Globus pallidus (tissue), 1 donor: ENCODE measurements at regions not wholly inside any gene's neighbourhood (a gene's known extent, or its start where the extent isn't known, plus 50 kb on each side); places are given as distances from the start of the nearest gene placed in this dataset.
A peak's percentile ranks its signal among the peaks of the same experiment; 100 is the strongest.

Experiments
- DNase-seq: peaks from one replicate; pipeline ENCODE4 v3.0.0-alpha.2; 2015; ENCODE audit warnings: low spot score

GRCh38 chr6:106035655-106036054 lies 50.5 kb upstream of the PRDM1 start:
- no peak for DNase-seq

- no peak for DNase-seq
Observed at GRCh38 chr6:106033806-106034205, 52.3 kb upstream of the PRDM1 start.

GRCh38 chr6:106027758-106028157 lies 58.4 kb upstream of the PRDM1 start:
- DNase-seq = no peak

- no peak for DNase-seq
Observed at GRCh38 chr6:106026748-106027715, 59.1 kb upstream of the PRDM1 start.

- DNase-seq = no peak
Observed at GRCh38 chr6:106025655-106026054, 60.5 kb upstream of the PRDM1 start.

- DNase-seq = no peak
Observed at GRCh38 chr6:106022801-106023200, 63.3 kb upstream of the PRDM1 start.

GRCh38 chr6:106017454-106017853 lies 68.7 kb upstream of the PRDM1 start:
- no peak for DNase-seq

- DNase-seq = no peak
Observed at GRCh38 chr6:106014955-106015354, 71.2 kb upstream of the PRDM1 start.

GRCh38 chr6:106011476-106011875 lies 74.7 kb upstream of the PRDM1 start:
- DNase-seq = no peak

GRCh38 chr6:106005954-106006353 lies 80.2 kb upstream of the PRDM1 start:
- DNase-seq = no peak

GRCh38 chr6:106005013-106005412 lies 81.1 kb upstream of the PRDM1 start:
- no peak for DNase-seq

GRCh38 chr6:106003268-106003987 lies 82.7 kb upstream of the PRDM1 start:
- no peak for DNase-seq

- no peak for DNase-seq
Observed at GRCh38 chr6:106002005-106002404, 84.1 kb upstream of the PRDM1 start.

GRCh38 chr6:106000935-106001334 lies 85.2 kb upstream of the PRDM1 start:
- no peak for DNase-seq

GRCh38 chr6:105997482-105997881 lies 88.7 kb upstream of the PRDM1 start:
- DNase-seq = no peak

GRCh38 chr6:105995391-105995865 lies 90.7 kb upstream of the PRDM1 start:
- no peak for DNase-seq

- DNase-seq = peak; percentile 14
Observed at GRCh38 chr6:105994591-105995390, 91.3 kb upstream of the PRDM1 start.

- no peak for DNase-seq
Observed at GRCh38 chr6:105994118-105994590, 92.0 kb upstream of the PRDM1 start.

GRCh38 chr6:105993341-105994117 lies 92.6 kb upstream of the PRDM1 start:
- DNase-seq = peak; percentile 10

- peak; percentile 60 for DNase-seq
Observed at GRCh38 chr6:105992315-105992961, 93.7 kb upstream of the PRDM1 start.
